H9 (cell line): ENCODE measurements at regions not wholly inside any gene's neighbourhood (a gene's known extent, or its start where the extent isn't known, plus 50 kb on each side); places are given as distances from the start of the nearest gene placed in this dataset.

Experiments used
- DNase-seq: peaks from one replicate; pipeline ENCODE4 v3.0.0-alpha.2; 2017
- H2AFZ ChIP-seq: one replicate; pipeline ENCODE4 v1.6.1; 2013; ENCODE audit warnings: mild to moderate bottlenecking, low read length, control low read depth, moderate library complexity
- H2AK5ac ChIP-seq: 2 replicates; pipeline ENCODE4 v1.6.1; 2013; ENCODE audit warnings: low read length, control low read depth, mixed read lengths; ENCODE audit not compliant: insufficient read length
- H2BK120ac ChIP-seq: one replicate; pipeline ENCODE4 v1.6.1; 2013; ENCODE audit warnings: low read depth, mild to moderate bottlenecking, low read length, control low read depth, inconsistent platforms; ENCODE audit not compliant: poor library complexity, severe bottlenecking
- H2BK12ac ChIP-seq: 2 replicates; pipeline ENCODE4 v1.6.1; 2013; ENCODE audit warnings: low read length, control low read depth, mixed read lengths, low read depth; ENCODE audit not compliant: insufficient read length
- H2BK15ac ChIP-seq: 2 replicates; pipeline ENCODE4 v1.6.1; 2013; ENCODE audit warnings: low read depth, low read length, control low read depth
- H2BK20ac ChIP-seq: one replicate; pipeline ENCODE4 v1.6.1; 2013; ENCODE audit warnings: low read depth, mild to moderate bottlenecking, low read length, control low read depth, inconsistent platforms; ENCODE audit not compliant: poor library complexity, severe bottlenecking
- H2BK5ac ChIP-seq: 2 replicates; pipeline ENCODE4 v1.6.1; 2013; ENCODE audit warnings: low read length, control low read depth, mixed read lengths; ENCODE audit not compliant: insufficient read length
- H3K14ac ChIP-seq: 2 replicates; pipeline ENCODE4 v1.6.1; 2013; ENCODE audit warnings: low read length, control low read depth; ENCODE audit not compliant: insufficient read depth
- H3K18ac ChIP-seq: 2 replicates; pipeline ENCODE4 v1.6.1; 2013; ENCODE audit warnings: low read depth, mild to moderate bottlenecking, mixed read lengths, low read length, control low read depth; ENCODE audit not compliant: insufficient read length
- H3K23ac ChIP-seq: 2 replicates; pipeline ENCODE4 v1.6.1; 2013; ENCODE audit warnings: low read length, control low read depth, mixed read lengths, low read depth; ENCODE audit not compliant: insufficient read length
- H3K23me2 ChIP-seq: 2 replicates; pipeline ENCODE4 v1.6.1; 2013; ENCODE audit warnings: low read depth, mild to moderate bottlenecking, mixed read lengths, low read length, control low read depth; ENCODE audit not compliant: insufficient read length, poor library complexity, severe bottlenecking
- H3K27ac ChIP-seq: 2 replicates; pipeline ENCODE4 v1.5.1; 2013; ENCODE audit warnings: low read length, control low read depth, mixed read lengths, low read depth; ENCODE audit not compliant: insufficient read length
- H3K27me3 ChIP-seq: 2 replicates; pipeline ENCODE4 v1.6.1; 2013; ENCODE audit warnings: low read length, control low read depth, inconsistent platforms; ENCODE audit not compliant: insufficient read depth
- H3K4ac ChIP-seq: 2 replicates; pipeline ENCODE4 v1.6.1; 2013; ENCODE audit warnings: low read depth, mild to moderate bottlenecking, control low read depth, inconsistent platforms, low read length, moderate library complexity
- H3K4me1 ChIP-seq: 2 replicates; pipeline ENCODE4 v1.6.1; 2013; ENCODE audit warnings: low read length, control low read depth, inconsistent platforms; ENCODE audit not compliant: insufficient read depth
- H3K4me2 ChIP-seq: 2 replicates; pipeline ENCODE4 v1.6.1; 2013; ENCODE audit warnings: low read length, control low read depth, mixed read lengths; ENCODE audit not compliant: insufficient read length, insufficient read depth
- H3K56ac ChIP-seq: 2 replicates; pipeline ENCODE4 v1.6.1; 2013; ENCODE audit warnings: low read depth, mild to moderate bottlenecking, mixed read lengths, low read length, control low read depth; ENCODE audit not compliant: insufficient read length
- H3K79me1 ChIP-seq: 2 replicates; pipeline ENCODE4 v1.6.1; 2013; ENCODE audit warnings: low read depth, mild to moderate bottlenecking, moderate library complexity, low read length, control low read depth, inconsistent platforms; ENCODE audit not compliant: insufficient read depth, poor library complexity, severe bottlenecking
- H3K79me2 ChIP-seq: 2 replicates; pipeline ENCODE4 v1.6.1; 2013; ENCODE audit warnings: low read length, control low read depth, inconsistent platforms; ENCODE audit not compliant: insufficient read depth
- H3K9ac ChIP-seq: 2 replicates; pipeline ENCODE4 v1.6.1; 2013; ENCODE audit warnings: low read length, control low read depth, mixed read lengths; ENCODE audit not compliant: insufficient read length; ENCODE audit errors: extremely low read depth
- H3K9me3 ChIP-seq: one replicate; pipeline ENCODE4 v1.6.1; 2013; ENCODE audit warnings: low read depth, low read length, inconsistent platforms; ENCODE audit not compliant: control insufficient read depth
- H3T11ph ChIP-seq: one replicate; pipeline ENCODE4 v1.6.1; 2013; ENCODE audit warnings: mild to moderate bottlenecking, low read length, control low read depth, inconsistent platforms
- H4K20me1 ChIP-seq: one replicate; pipeline ENCODE4 v1.6.1; 2013; ENCODE audit not compliant: control insufficient read depth, insufficient read length, insufficient read depth
- H4K5ac ChIP-seq: 2 replicates; pipeline ENCODE4 v1.6.1; 2013; ENCODE audit warnings: low read depth, mild to moderate bottlenecking, mixed read lengths, low read length, control low read depth; ENCODE audit not compliant: insufficient read length
- H4K8ac ChIP-seq: replicated peaks from 2 replicates; pipeline ENCODE4 v1.6.1; 2013; ENCODE audit warnings: low read length, control low read depth, mixed read lengths, low read depth; ENCODE audit not compliant: insufficient read length
- H4K91ac ChIP-seq: 2 replicates; pipeline ENCODE4 v1.6.1; 2013; ENCODE audit warnings: low read depth, mild to moderate bottlenecking, moderate library complexity, mixed read lengths, low read length, control low read depth; ENCODE audit not compliant: insufficient read length
- H3K27ac Mint-ChIP-seq, 3 experiments: 2 replicates in 2 of 3; 3 replicates in 1 of 3; pipeline ENCODE4 v1.8.0; 2020 to 2021; ENCODE audit warnings: mixed read lengths in 3 of 3, mild to moderate bottlenecking in 1 of 3, moderate library complexity in 1 of 3
- H3K27me3 Mint-ChIP-seq: 2 replicates; pipeline ENCODE4 v1.8.0; 2021; ENCODE audit warnings: low read depth, mild to moderate bottlenecking, moderate library complexity, mixed read lengths
- H3K36me3 Mint-ChIP-seq, 3 experiments: 2 replicates in 2 of 3; 3 replicates in 1 of 3; pipeline ENCODE4 v1.8.0; 2020 to 2021; ENCODE audit warnings: low read depth in 3 of 3, mixed read lengths in 3 of 3; ENCODE audit not compliant: insufficient read depth in 1 of 3
- H3K4me1 Mint-ChIP-seq, 2 experiments: 2 replicates each; pipeline ENCODE4 v1.8.0; 2020; ENCODE audit warnings: mixed read lengths in 2 of 2
- H3K4me3 Mint-ChIP-seq, 2 experiments: 2 replicates in 1 of 2; 3 replicates in 1 of 2; pipeline ENCODE4 v1.8.0; 2020 to 2021; ENCODE audit warnings: mild to moderate bottlenecking in 2 of 2, mixed read lengths in 2 of 2, moderate library complexity in 1 of 2
- H3K9me3 Mint-ChIP-seq, 2 experiments: 2 replicates in 1 of 2; 3 replicates in 1 of 2; pipeline ENCODE4 v1.8.0; 2020; ENCODE audit warnings: mild to moderate bottlenecking in 2 of 2, mixed read lengths in 2 of 2, moderate library complexity in 1 of 2
- CTCF ChIP-seq: fragments of 200-600 bp; sonication (generic); conservative IDR thresholded peaks from 3 replicates; pipeline ENCODE4 v1.8.0; 2021; ENCODE audit warnings: antibody characterized with exemption, mild to moderate bottlenecking
- WGBS: extraction: QIAGEN DNeasy Blood & Tissue Kit; methylation state at CpG from one replicate; pipeline ENCODE4 v1.1.7; 2013; ENCODE audit warnings: missing lambda C conversion rate, low lambda C conversion rate, mixed read lengths; ENCODE audit not compliant: insufficient read length; ENCODE audit errors: extremely low coverage; 5-methylcytosine and 5-hydroxymethylcytosine counted together

GRCh38 chr2:167383610-167384194 lies 495.4 kb downstream of the XIRP2 start:
- Histone ChIP-seq H2BK5ac (no peak overlapping the region), H3K27me3 (no peaks in the 10 kb centered on the region), H3T11ph (no peak overlapping the region), H3K79me2 (0 out of 2 replicates have a peak, but pooled peaks cover 2% of the 10 kb centered on the region), H3K9me3 (no peaks in the 10 kb centered on the region), H3K4me1 (peaks cover 10% of the 10 kb centered on the region; the same call in 1 of the 2 replicates), H2AK5ac (no peak overlapping the region), H3K23me2 (no peaks in the 10 kb centered on the region), H2AFZ (no peak overlapping the region), H3K18ac (no peak overlapping the region), H3K9ac (no peak overlapping the region), H3K79me1 (peaks cover 2% of the 10 kb centered on the region), H3K23ac (no peak overlapping the region), H4K8ac (no peak overlapping the region), H3K56ac (no peak overlapping the region), H3K14ac (no peak overlapping the region), H2BK120ac (no peak overlapping the region), H2BK20ac (no peak overlapping the region), H3K4me2 (no peak overlapping the region), H4K20me1 (no peaks in the 10 kb centered on the region), H3K27ac (no peak overlapping the region), H4K5ac (no peak overlapping the region), H3K4ac (no peak overlapping the region), H2BK12ac (no peak overlapping the region), H2BK15ac (no peak overlapping the region), H4K91ac (no peak overlapping the region)
- Mint-ChIP-seq H3K27me3 (no peaks in the 10 kb centered on the region), H3K36me3 (peaks cover 0 to 3% (median 0%) of the 10 kb centered on the region in 3 experiments; a peak in 2 of 7 replicates), H3K9me3 (no peaks in the 10 kb centered on the region), H3K27ac (no peak overlapping the region), H3K4me1 (peaks cover 73 to 74% of the 10 kb centered on the region in 2 experiments), H3K4me3 (no peak overlapping the region)
- WGBS = no CpG with 5 or more reads among the region's 8 CpGs
- DNase-seq = no peak
- TF ChIP-seq CTCF = no peak
